GM04503 (cell line): ENCODE measurements at regions not wholly inside any gene's neighbourhood (a gene's known extent, or its start where the extent isn't known, plus 50 kb on each side); places are given as distances from the start of the nearest gene placed in this dataset.
"Not testable (repeated sequence)": the region's sequence is repeated elsewhere in the genome, so short reads cannot be mapped to it uniquely, and the experiment has no call there.

Experiments used
- DNase-seq: peaks from one replicate; pipeline ENCODE4 v3.0.0-alpha.2; 2012; ENCODE audit warnings: low read depth

GRCh38 chr10:17538941-17539340, 78.2 kb downstream of the HACD1 start:
- DNase-seq: no peak

GRCh38 chr10:17537281-17537680, 79.9 kb downstream of the HACD1 start:
- no peak for DNase-seq

- peak; percentile 7 for DNase-seq
Observed at GRCh38 chr10:17536221-17536620, 81.0 kb downstream of the HACD1 start.

- no peak for DNase-seq
Observed at GRCh38 chr10:17533731-17534130, 79.3 kb upstream of the ST8SIA6 start.

- DNase-seq: no peak
Observed at GRCh38 chr10:17528306-17528862, 74.0 kb upstream of the ST8SIA6 start.

GRCh38 chr10:17527514-17528146, 73.2 kb upstream of the ST8SIA6 start:
- no peak for DNase-seq

- not testable (repeated sequence) for DNase-seq
Observed at GRCh38 chr10:17526571-17526970, 72.2 kb upstream of the ST8SIA6 start.

GRCh38 chr10:17523917-17524316, 69.5 kb upstream of the ST8SIA6 start:
- DNase-seq: no peak

- no peak for DNase-seq
Observed at GRCh38 chr10:17523246-17523753, 68.9 kb upstream of the ST8SIA6 start.

GRCh38 chr10:17522269-17522668, 67.9 kb upstream of the ST8SIA6 start:
- DNase-seq: not testable (repeated sequence)

GRCh38 chr10:17519457-17519856, 65.1 kb upstream of the ST8SIA6 start:
- no peak for DNase-seq

- DNase-seq: no peak
Observed at GRCh38 chr10:17518338-17518737, 63.9 kb upstream of the ST8SIA6 start.

- DNase-seq: no peak
Observed at GRCh38 chr10:17516376-17516775, 62.0 kb upstream of the ST8SIA6 start.

GRCh38 chr10:17512341-17513001, 58.1 kb upstream of the ST8SIA6 start:
- peak; percentile 87 for DNase-seq

- DNase-seq: no peak
Observed at GRCh38 chr10:17510242-17510908, 56.0 kb upstream of the ST8SIA6 start.

- DNase-seq: no peak
Observed at GRCh38 chr10:17507538-17507937, 53.1 kb upstream of the ST8SIA6 start.

GRCh38 chr10:17506856-17507471, 52.6 kb upstream of the ST8SIA6 start:
- DNase-seq: no peak

GRCh38 chr10:17506390-17506789, 52.0 kb upstream of the ST8SIA6 start:
- no peak for DNase-seq

- DNase-seq: peak; percentile 81
Observed at GRCh38 chr10:17504547-17505245, 50.3 kb upstream of the ST8SIA6 start.
